Tibial nerve (tissue), 4 donors: ENCODE measurements at regions not wholly inside any gene's neighbourhood (a gene's known extent, or its start where the extent isn't known, plus 50 kb on each side); places are given as distances from the start of the nearest gene placed in this dataset.

Source experiments
- EP300 ChIP-seq, 2 donors: sonication (generic); formaldehyde crosslinking; IDR thresholded peaks; one replicate each; pipeline ENCODE4 v1.6.1; 2017; ENCODE audit warnings: antibody characterized with exemption in 2 of 2, mild to moderate bottlenecking in 1 of 2
- POLR2A ChIP-seq, 2 donors: fragments of 450-650 bp; IDR thresholded peaks; one replicate each; pipeline ENCODE4 v1.6.1; 2017; ENCODE audit warnings: antibody characterized with exemption in 2 of 2, mild to moderate bottlenecking in 2 of 2, moderate library complexity in 2 of 2
- TF ChIP-seq, protein P1 (sequence below), 5 experiments: fragments of 200-600 bp in 3 of 5; fragments of 450-650 bp in 2 of 5; sonication (generic) in 3 of 5; IDR thresholded peaks; one replicate each; pipeline ENCODE4 v1.5.1; 2016 to 2019; ENCODE audit warnings: antibody characterized with exemption in 5 of 5, mild to moderate bottlenecking in 3 of 5, moderate library complexity in 2 of 5

DNA sequence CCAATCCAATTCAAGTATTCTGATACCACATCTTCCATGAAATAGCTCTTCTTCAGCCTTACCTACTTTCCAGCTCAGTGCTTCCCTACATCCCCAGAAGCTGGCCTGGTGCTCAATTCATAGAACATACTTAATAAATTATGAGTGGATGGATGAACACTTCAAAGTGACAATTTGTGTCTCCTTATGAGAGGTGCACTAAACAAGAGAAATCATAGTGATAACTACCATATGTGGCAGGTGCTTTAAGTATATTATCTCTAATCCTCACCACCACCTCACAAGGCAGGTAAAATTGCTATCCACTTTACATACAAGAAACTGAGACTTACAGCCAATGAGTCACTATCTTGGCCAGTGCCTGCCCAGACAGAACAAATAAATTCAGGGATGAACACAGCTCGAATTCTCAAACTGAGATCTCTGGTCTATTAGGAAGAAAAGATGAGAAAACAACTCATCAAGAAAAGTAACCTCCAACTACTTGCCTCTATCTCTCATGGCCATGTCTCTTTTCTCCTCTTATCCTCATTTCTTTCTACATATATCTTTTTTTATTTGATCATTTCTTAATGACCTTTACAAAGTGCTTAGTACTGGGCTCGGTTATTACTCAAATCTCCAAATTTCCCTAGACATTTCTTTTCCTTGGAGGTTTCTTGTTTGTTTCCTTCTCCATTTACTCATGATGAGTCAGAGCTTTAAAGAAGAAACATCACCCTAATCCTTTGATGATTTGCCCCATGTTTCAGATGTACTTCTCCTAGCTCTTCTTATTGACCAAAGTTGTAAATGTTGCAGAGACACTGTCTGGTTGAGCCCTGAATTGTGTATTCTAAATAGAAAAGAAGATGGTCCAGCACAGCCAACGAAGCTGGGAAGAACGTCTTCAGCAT is 161.5 kb downstream of the RPS29 start:
- no peak for TF ChIP-seq EP300 (IDR thresholded peaks at IDR 0.05)
- TF ChIP-seq, protein P1, sequence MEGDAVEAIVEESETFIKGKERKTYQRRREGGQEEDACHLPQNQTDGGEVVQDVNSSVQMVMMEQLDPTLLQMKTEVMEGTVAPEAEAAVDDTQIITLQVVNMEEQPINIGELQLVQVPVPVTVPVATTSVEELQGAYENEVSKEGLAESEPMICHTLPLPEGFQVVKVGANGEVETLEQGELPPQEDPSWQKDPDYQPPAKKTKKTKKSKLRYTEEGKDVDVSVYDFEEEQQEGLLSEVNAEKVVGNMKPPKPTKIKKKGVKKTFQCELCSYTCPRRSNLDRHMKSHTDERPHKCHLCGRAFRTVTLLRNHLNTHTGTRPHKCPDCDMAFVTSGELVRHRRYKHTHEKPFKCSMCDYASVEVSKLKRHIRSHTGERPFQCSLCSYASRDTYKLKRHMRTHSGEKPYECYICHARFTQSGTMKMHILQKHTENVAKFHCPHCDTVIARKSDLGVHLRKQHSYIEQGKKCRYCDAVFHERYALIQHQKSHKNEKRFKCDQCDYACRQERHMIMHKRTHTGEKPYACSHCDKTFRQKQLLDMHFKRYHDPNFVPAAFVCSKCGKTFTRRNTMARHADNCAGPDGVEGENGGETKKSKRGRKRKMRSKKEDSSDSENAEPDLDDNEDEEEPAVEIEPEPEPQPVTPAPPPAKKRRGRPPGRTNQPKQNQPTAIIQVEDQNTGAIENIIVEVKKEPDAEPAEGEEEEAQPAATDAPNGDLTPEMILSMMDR (IDR thresholded peaks at IDR 0.05), result no peak
- TF ChIP-seq POLR2A (IDR thresholded peaks at IDR 0.05), result no peak
